H9 (cell line): ENCODE measurements at regions not wholly inside any gene's neighbourhood (a gene's known extent, or its start where the extent isn't known, plus 50 kb on each side); places are given as distances from the start of the nearest gene placed in this dataset.

Source experiments
- DNase-seq: peaks from one replicate; pipeline ENCODE4 v3.0.0-alpha.2; 2017
- H2AFZ ChIP-seq: one replicate; pipeline ENCODE4 v1.6.1; 2013; ENCODE audit warnings: mild to moderate bottlenecking, low read length, control low read depth, moderate library complexity
- H2AK5ac ChIP-seq: 2 replicates; pipeline ENCODE4 v1.6.1; 2013; ENCODE audit warnings: low read length, control low read depth, mixed read lengths; ENCODE audit not compliant: insufficient read length
- H2BK120ac ChIP-seq: one replicate; pipeline ENCODE4 v1.6.1; 2013; ENCODE audit warnings: low read depth, mild to moderate bottlenecking, low read length, control low read depth, inconsistent platforms; ENCODE audit not compliant: poor library complexity, severe bottlenecking
- H2BK12ac ChIP-seq: 2 replicates; pipeline ENCODE4 v1.6.1; 2013; ENCODE audit warnings: low read length, control low read depth, mixed read lengths, low read depth; ENCODE audit not compliant: insufficient read length
- H2BK15ac ChIP-seq: 2 replicates; pipeline ENCODE4 v1.6.1; 2013; ENCODE audit warnings: low read depth, low read length, control low read depth
- H2BK20ac ChIP-seq: one replicate; pipeline ENCODE4 v1.6.1; 2013; ENCODE audit warnings: low read depth, mild to moderate bottlenecking, low read length, control low read depth, inconsistent platforms; ENCODE audit not compliant: poor library complexity, severe bottlenecking
- H2BK5ac ChIP-seq: 2 replicates; pipeline ENCODE4 v1.6.1; 2013; ENCODE audit warnings: low read length, control low read depth, mixed read lengths; ENCODE audit not compliant: insufficient read length
- H3K14ac ChIP-seq: 2 replicates; pipeline ENCODE4 v1.6.1; 2013; ENCODE audit warnings: low read length, control low read depth; ENCODE audit not compliant: insufficient read depth
- H3K18ac ChIP-seq: 2 replicates; pipeline ENCODE4 v1.6.1; 2013; ENCODE audit warnings: low read depth, mild to moderate bottlenecking, mixed read lengths, low read length, control low read depth; ENCODE audit not compliant: insufficient read length
- H3K23ac ChIP-seq: 2 replicates; pipeline ENCODE4 v1.6.1; 2013; ENCODE audit warnings: low read length, control low read depth, mixed read lengths, low read depth; ENCODE audit not compliant: insufficient read length
- H3K23me2 ChIP-seq: 2 replicates; pipeline ENCODE4 v1.6.1; 2013; ENCODE audit warnings: low read depth, mild to moderate bottlenecking, mixed read lengths, low read length, control low read depth; ENCODE audit not compliant: insufficient read length, poor library complexity, severe bottlenecking
- H3K27ac ChIP-seq: 2 replicates; pipeline ENCODE4 v1.5.1; 2013; ENCODE audit warnings: low read length, control low read depth, mixed read lengths, low read depth; ENCODE audit not compliant: insufficient read length
- H3K27me3 ChIP-seq: 2 replicates; pipeline ENCODE4 v1.6.1; 2013; ENCODE audit warnings: low read length, control low read depth, inconsistent platforms; ENCODE audit not compliant: insufficient read depth
- H3K4ac ChIP-seq: 2 replicates; pipeline ENCODE4 v1.6.1; 2013; ENCODE audit warnings: low read depth, mild to moderate bottlenecking, control low read depth, inconsistent platforms, low read length, moderate library complexity
- H3K4me1 ChIP-seq: 2 replicates; pipeline ENCODE4 v1.6.1; 2013; ENCODE audit warnings: low read length, control low read depth, inconsistent platforms; ENCODE audit not compliant: insufficient read depth
- H3K4me2 ChIP-seq: 2 replicates; pipeline ENCODE4 v1.6.1; 2013; ENCODE audit warnings: low read length, control low read depth, mixed read lengths; ENCODE audit not compliant: insufficient read length, insufficient read depth
- H3K56ac ChIP-seq: 2 replicates; pipeline ENCODE4 v1.6.1; 2013; ENCODE audit warnings: low read depth, mild to moderate bottlenecking, mixed read lengths, low read length, control low read depth; ENCODE audit not compliant: insufficient read length
- H3K79me1 ChIP-seq: 2 replicates; pipeline ENCODE4 v1.6.1; 2013; ENCODE audit warnings: low read depth, mild to moderate bottlenecking, moderate library complexity, low read length, control low read depth, inconsistent platforms; ENCODE audit not compliant: insufficient read depth, poor library complexity, severe bottlenecking
- H3K79me2 ChIP-seq: 2 replicates; pipeline ENCODE4 v1.6.1; 2013; ENCODE audit warnings: low read length, control low read depth, inconsistent platforms; ENCODE audit not compliant: insufficient read depth
- H3K9ac ChIP-seq: 2 replicates; pipeline ENCODE4 v1.6.1; 2013; ENCODE audit warnings: low read length, control low read depth, mixed read lengths; ENCODE audit not compliant: insufficient read length; ENCODE audit errors: extremely low read depth
- H3K9me3 ChIP-seq: one replicate; pipeline ENCODE4 v1.6.1; 2013; ENCODE audit warnings: low read depth, low read length, inconsistent platforms; ENCODE audit not compliant: control insufficient read depth
- H3T11ph ChIP-seq: one replicate; pipeline ENCODE4 v1.6.1; 2013; ENCODE audit warnings: mild to moderate bottlenecking, low read length, control low read depth, inconsistent platforms
- H4K20me1 ChIP-seq: one replicate; pipeline ENCODE4 v1.6.1; 2013; ENCODE audit not compliant: control insufficient read depth, insufficient read length, insufficient read depth
- H4K5ac ChIP-seq: 2 replicates; pipeline ENCODE4 v1.6.1; 2013; ENCODE audit warnings: low read depth, mild to moderate bottlenecking, mixed read lengths, low read length, control low read depth; ENCODE audit not compliant: insufficient read length
- H4K8ac ChIP-seq: replicated peaks from 2 replicates; pipeline ENCODE4 v1.6.1; 2013; ENCODE audit warnings: low read length, control low read depth, mixed read lengths, low read depth; ENCODE audit not compliant: insufficient read length
- H4K91ac ChIP-seq: 2 replicates; pipeline ENCODE4 v1.6.1; 2013; ENCODE audit warnings: low read depth, mild to moderate bottlenecking, moderate library complexity, mixed read lengths, low read length, control low read depth; ENCODE audit not compliant: insufficient read length
- H3K27ac Mint-ChIP-seq, 3 experiments: 2 replicates in 2 of 3; 3 replicates in 1 of 3; pipeline ENCODE4 v1.8.0; 2020 to 2021; ENCODE audit warnings: mixed read lengths in 3 of 3, mild to moderate bottlenecking in 1 of 3, moderate library complexity in 1 of 3
- H3K27me3 Mint-ChIP-seq: 2 replicates; pipeline ENCODE4 v1.8.0; 2021; ENCODE audit warnings: low read depth, mild to moderate bottlenecking, moderate library complexity, mixed read lengths
- H3K36me3 Mint-ChIP-seq, 3 experiments: 2 replicates in 2 of 3; 3 replicates in 1 of 3; pipeline ENCODE4 v1.8.0; 2020 to 2021; ENCODE audit warnings: low read depth in 3 of 3, mixed read lengths in 3 of 3; ENCODE audit not compliant: insufficient read depth in 1 of 3
- H3K4me1 Mint-ChIP-seq, 2 experiments: 2 replicates each; pipeline ENCODE4 v1.8.0; 2020; ENCODE audit warnings: mixed read lengths in 2 of 2
- H3K4me3 Mint-ChIP-seq, 2 experiments: 2 replicates in 1 of 2; 3 replicates in 1 of 2; pipeline ENCODE4 v1.8.0; 2020 to 2021; ENCODE audit warnings: mild to moderate bottlenecking in 2 of 2, mixed read lengths in 2 of 2, moderate library complexity in 1 of 2
- H3K9me3 Mint-ChIP-seq, 2 experiments: 2 replicates in 1 of 2; 3 replicates in 1 of 2; pipeline ENCODE4 v1.8.0; 2020; ENCODE audit warnings: mild to moderate bottlenecking in 2 of 2, mixed read lengths in 2 of 2, moderate library complexity in 1 of 2
- CTCF ChIP-seq: fragments of 200-600 bp; sonication (generic); conservative IDR thresholded peaks from 3 replicates; pipeline ENCODE4 v1.8.0; 2021; ENCODE audit warnings: antibody characterized with exemption, mild to moderate bottlenecking
- WGBS: extraction: QIAGEN DNeasy Blood & Tissue Kit; methylation state at CpG from one replicate; pipeline ENCODE4 v1.1.7; 2013; ENCODE audit warnings: missing lambda C conversion rate, low lambda C conversion rate, mixed read lengths; ENCODE audit not compliant: insufficient read length; ENCODE audit errors: extremely low coverage; 5-methylcytosine and 5-hydroxymethylcytosine counted together

- Histone ChIP-seq H3K9me3 (no peaks in the 10 kb centered on the region), H3T11ph (no peak overlapping the region), H2BK120ac (no peak overlapping the region), H2BK12ac (no peak overlapping the region), H4K91ac (no peak overlapping the region), H3K79me1 (no peaks in the 10 kb centered on the region), H3K27me3 (no peaks in the 10 kb centered on the region), H3K4me2 (no peak overlapping the region), H2AK5ac (no peak overlapping the region), H4K8ac (no peak overlapping the region), H3K9ac (no peak overlapping the region), H2BK20ac (no peak overlapping the region), H2BK15ac (no peak overlapping the region), H3K4me1 (no peaks in the 10 kb centered on the region), H3K27ac (no peak overlapping the region), H4K5ac (no peak overlapping the region), H3K56ac (no peak overlapping the region), H3K23ac (no peak overlapping the region), H4K20me1 (no peaks in the 10 kb centered on the region), H2AFZ (no peak overlapping the region), H3K79me2 (no peaks in the 10 kb centered on the region), H3K4ac (no peak overlapping the region), H3K14ac (no peak overlapping the region), H2BK5ac (no peak overlapping the region), H3K18ac (no peak overlapping the region), H3K23me2 (no peaks in the 10 kb centered on the region)
- no peaks in the 10 kb centered on the region for H3K27me3 Mint-ChIP-seq
- DNase-seq = no peak
- no peaks in the 10 kb centered on the region for H3K9me3 Mint-ChIP-seq
- peaks cover 0 to under 1% (median 0%) of the 10 kb centered on the region in 3 experiments; a peak in 1 of 7 replicates for H3K36me3 Mint-ChIP-seq
- H3K4me3 Mint-ChIP-seq = no peak overlapping the region
- WGBS = no CpG with 5 or more reads among the region's 2 CpGs
- H3K27ac Mint-ChIP-seq = no peak overlapping the region
- no peak for TF ChIP-seq CTCF
- no peaks in the 10 kb centered on the region; a peak in 1 of 4 replicates for H3K4me1 Mint-ChIP-seq
Observed at GRCh38 chr9:79469164-79469563, 102.6 kb upstream of the TLE4 start.
